GM21723 (cell line): ENCODE measurements at regions not wholly inside any gene's neighbourhood (a gene's known extent, or its start where the extent isn't known, plus 50 kb on each side); places are given as distances from the start of the nearest gene placed in this dataset.

ENCODE experiments used
- ATAC-seq: cut with Tn5 transposase; IDR thresholded peaks from one replicate; pipeline ENCODE4 v1.9.1; 2021; ENCODE audit warnings: mild to moderate bottlenecking, moderate library complexity; ENCODE audit not compliant: unreplicated experiment

GRCh38 chr10:62735464-62736167, 68.9 kb upstream of the ADO start:
- ATAC-seq = peak; percentile 58

DNA sequence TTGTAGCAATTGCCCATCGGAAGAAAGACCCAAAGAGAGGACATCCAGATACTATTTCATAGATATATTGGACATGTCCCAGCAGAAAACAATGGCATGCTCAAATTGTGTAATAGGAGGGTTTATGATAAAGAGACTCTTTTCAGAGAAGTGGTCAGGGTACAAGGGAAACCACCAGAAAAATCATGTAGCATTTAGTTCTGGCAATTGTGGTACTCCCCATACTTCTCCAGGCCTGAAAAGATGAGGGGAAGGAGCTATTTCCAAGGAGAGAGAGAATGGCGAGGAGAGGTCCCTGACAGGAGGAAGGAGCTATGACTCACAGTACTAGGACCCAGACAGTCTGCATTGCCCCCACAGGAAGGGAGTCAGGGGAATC, 68.4 kb upstream of the ADO start:
- ATAC-seq = no peak

GRCh38 chr10:62738916-62739315, 65.6 kb upstream of the ADO start:
- no peak for ATAC-seq

- no peak for ATAC-seq
Observed at GRCh38 chr10:62740885-62741745, 63.4 kb upstream of the ADO start.

DNA sequence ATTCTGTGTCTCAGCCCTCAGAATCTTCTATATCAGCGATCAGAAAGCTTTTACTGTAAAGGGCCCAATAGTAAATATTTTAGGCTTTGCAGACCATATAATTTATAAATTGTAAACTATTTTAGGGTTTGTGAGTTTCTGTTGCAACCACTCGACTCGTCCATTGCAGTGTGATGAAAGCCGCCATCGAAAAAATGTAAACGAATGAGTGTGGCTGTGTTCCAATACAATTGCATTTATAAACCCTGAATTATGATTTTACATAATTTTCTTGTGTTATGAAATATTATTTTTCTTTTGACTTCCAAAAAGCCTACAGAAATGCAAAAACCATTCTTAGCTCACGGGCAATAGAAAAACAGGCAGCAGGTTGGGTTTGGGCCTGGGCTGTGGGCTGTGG, 62.5 kb upstream of the ADO start:
- ATAC-seq = no peak

DNA sequence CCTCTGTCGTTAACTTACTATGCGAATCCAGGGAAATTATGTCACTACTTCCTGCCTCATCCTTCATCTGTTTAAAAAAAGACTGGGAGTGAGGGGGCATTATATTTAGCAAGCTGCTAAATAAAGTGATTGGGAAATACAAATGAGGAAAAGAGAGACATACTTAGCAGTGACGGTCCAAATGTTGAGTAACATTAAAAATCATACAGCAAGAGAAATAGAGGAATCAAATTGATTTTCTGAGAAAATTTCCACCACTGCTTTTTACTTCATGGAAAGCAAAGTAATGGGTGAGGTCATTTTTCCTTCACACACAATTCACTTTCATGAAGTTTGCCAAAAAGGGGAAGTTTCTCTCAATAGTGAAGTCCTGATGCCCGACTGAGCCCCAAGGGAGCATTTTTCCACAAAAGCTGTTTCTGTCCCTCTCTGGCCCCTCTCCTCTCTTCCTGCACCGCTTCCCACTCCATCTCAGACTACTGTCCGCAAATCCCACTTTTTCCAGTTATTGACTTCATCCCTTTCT, 61.9 kb upstream of the ADO start:
- no peak for ATAC-seq

- no peak for ATAC-seq
Observed at GRCh38 chr10:62744136-62744535, 60.4 kb upstream of the ADO start.

DNA sequence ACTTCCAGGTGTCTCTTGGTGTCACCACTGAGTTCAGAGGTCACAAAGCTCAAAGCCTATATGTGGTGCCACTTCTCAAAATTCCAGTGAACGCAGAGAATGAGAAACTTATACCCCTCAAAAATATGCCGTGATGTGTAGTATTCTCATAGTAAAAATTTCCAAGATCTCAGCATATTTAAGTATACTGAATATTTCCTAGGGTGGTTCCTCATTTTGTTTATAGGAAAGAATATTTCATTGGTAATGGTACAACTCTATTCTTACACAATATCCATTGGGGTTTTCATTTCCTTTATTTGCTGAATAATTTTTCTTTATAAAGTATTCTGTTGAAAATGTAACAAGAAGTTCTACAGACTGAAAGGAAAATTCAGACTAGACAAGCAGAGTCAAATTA, 58.9 kb upstream of the ADO start:
- no peak for ATAC-seq

GRCh38 chr10:62746951-62747729, 57.4 kb upstream of the ADO start:
- ATAC-seq = no peak

DNA sequence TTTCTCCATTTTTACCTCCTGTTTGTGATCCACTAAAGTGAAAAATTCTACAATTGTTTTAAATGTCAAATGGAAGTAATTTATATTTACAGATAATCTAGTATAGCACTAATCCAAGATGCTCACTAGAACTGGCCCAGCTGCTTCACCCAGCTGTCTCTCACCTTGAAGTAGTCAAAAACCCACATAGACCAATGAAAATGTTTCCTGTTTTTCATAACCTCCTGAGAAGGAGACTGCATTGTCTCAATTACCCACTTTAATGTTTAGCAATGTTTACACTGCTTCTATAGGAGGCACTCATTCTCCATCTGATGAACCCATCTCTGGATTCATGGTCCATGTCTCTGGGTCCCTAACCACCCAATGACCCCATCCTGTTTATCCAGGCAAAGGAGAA, 56.1 kb upstream of the ADO start:
- no peak for ATAC-seq

GRCh38 chr10:62749093-62749683, 55.3 kb upstream of the ADO start:
- ATAC-seq = no peak
